Liver (tissue), 7 donors: ENCODE measurements at regions not wholly inside any gene's neighbourhood (a gene's known extent, or its start where the extent isn't known, plus 50 kb on each side); places are given as distances from the start of the nearest gene placed in this dataset.
A peak's percentile ranks its signal among the peaks of the same experiment; 100 is the strongest.

Experiments used
- DNase-seq: peaks from one replicate; pipeline ENCODE4 v3.0.0-alpha.2; 2017; ENCODE audit warnings: low spot score
- H3K27ac ChIP-seq, 2 donors: one replicate each; pipeline ENCODE4 v1.7.0; 2013; ENCODE audit warnings: inconsistent platforms in 2 of 2, low read length in 2 of 2, control low read depth in 1 of 2, low read depth in 1 of 2, mild to moderate bottlenecking in 1 of 2
- H3K27me3 ChIP-seq, 4 donors: one replicate each; pipeline versions ENCODE4 v1.6.1 to v1.7.0; 2013; ENCODE audit warnings: low read length in 3 of 4, inconsistent platforms in 1 of 4, mild to moderate bottlenecking in 1 of 4, moderate library complexity in 1 of 4; ENCODE audit not compliant: control insufficient read depth in 4 of 4, insufficient read depth in 4 of 4
- H3K36me3 ChIP-seq, 4 donors: one replicate each; pipeline versions ENCODE4 v1.6.1 to v1.7.0; 2013; ENCODE audit warnings: low read length in 3 of 4, mild to moderate bottlenecking in 3 of 4, low read depth in 1 of 4, moderate library complexity in 1 of 4; ENCODE audit not compliant: control insufficient read depth in 4 of 4, insufficient read depth in 3 of 4
- H3K4me1 ChIP-seq, 4 donors: one replicate each; pipeline versions ENCODE4 v1.6.1 to v1.7.0; 2013; ENCODE audit warnings: low read length in 3 of 4, mild to moderate bottlenecking in 3 of 4, moderate library complexity in 1 of 4; ENCODE audit not compliant: control insufficient read depth in 4 of 4, insufficient read depth in 4 of 4
- H3K4me3 ChIP-seq, 3 donors: one replicate each; pipeline versions ENCODE4 v1.6.1 to v1.7.0; 2013; ENCODE audit warnings: low read length in 3 of 3, control low read depth in 1 of 3, low read depth in 1 of 3, mild to moderate bottlenecking in 1 of 3
- H3K9ac ChIP-seq, 2 donors: one replicate each; pipeline ENCODE4 v1.7.0; 2013; ENCODE audit warnings: low read length in 2 of 2, mild to moderate bottlenecking in 2 of 2, moderate library complexity in 2 of 2, control low read depth in 1 of 2, low read depth in 1 of 2
- H3K9me3 ChIP-seq, 4 donors: one replicate each; pipeline versions ENCODE4 v1.6.1 to v1.7.0; 2013; ENCODE audit warnings: low read length in 3 of 4; ENCODE audit not compliant: control insufficient read depth in 4 of 4
- ATF3 ChIP-seq: IDR thresholded peaks from 2 replicates; pipeline ENCODE4 v1.6.1; 2016; ENCODE audit warnings: antibody characterized with exemption
- EGR1 ChIP-seq, 2 donors: IDR thresholded peaks; 2 replicates each; pipeline ENCODE4 v1.6.1; 2016 to 2018; ENCODE audit warnings: antibody characterized with exemption in 2 of 2, low read depth in 2 of 2
- FOXA1 ChIP-seq: IDR thresholded peaks from 2 replicates; pipeline ENCODE4 v1.6.1; 2016; ENCODE audit warnings: antibody characterized with exemption
- FOXA2 ChIP-seq: IDR thresholded peaks from 2 replicates; pipeline ENCODE4 v1.6.1; 2016; ENCODE audit warnings: antibody characterized with exemption
- GABPA ChIP-seq, 2 donors: IDR thresholded peaks in 1 of 2; conservative IDR thresholded peaks in 1 of 2; 2 replicates each; pipeline ENCODE4 v1.6.1; 2016; ENCODE audit warnings: antibody characterized with exemption in 2 of 2, mild to moderate bottlenecking in 1 of 2, moderate library complexity in 1 of 2
- HNF4A ChIP-seq, 2 donors: conservative IDR thresholded peaks; 2 replicates each; pipeline ENCODE4 v1.6.1; 2016; ENCODE audit warnings: antibody characterized with exemption in 2 of 2, mild to moderate bottlenecking in 2 of 2
- HNF4G ChIP-seq: IDR thresholded peaks from 2 replicates; pipeline ENCODE4 v1.6.1; 2016; ENCODE audit warnings: antibody characterized with exemption
- JUND ChIP-seq, 2 donors: IDR thresholded peaks; 2 replicates each; pipeline ENCODE4 v1.6.1; 2016; ENCODE audit warnings: antibody characterized with exemption in 2 of 2
- MAX ChIP-seq: IDR thresholded peaks from 2 replicates; pipeline ENCODE4 v1.6.1; 2016; ENCODE audit warnings: antibody characterized with exemption
- NR2F2 ChIP-seq: IDR thresholded peaks from 2 replicates; pipeline ENCODE4 v1.6.1; 2016; ENCODE audit warnings: antibody characterized with exemption
- RAD21 ChIP-seq, 2 donors: IDR thresholded peaks; 2 replicates each; pipeline ENCODE4 v1.6.1; 2016; ENCODE audit warnings: antibody characterized with exemption in 2 of 2, mild to moderate bottlenecking in 2 of 2
- REST ChIP-seq: IDR thresholded peaks from 2 replicates; pipeline ENCODE4 v1.6.1; 2016; ENCODE audit warnings: antibody characterized with exemption, mild to moderate bottlenecking
- RXRA ChIP-seq, 2 donors: IDR thresholded peaks; 2 replicates each; pipeline ENCODE4 v1.6.1; 2017 to 2018; ENCODE audit warnings: antibody characterized with exemption in 2 of 2, mild to moderate bottlenecking in 1 of 2
- SP1 ChIP-seq: IDR thresholded peaks from 2 replicates; pipeline ENCODE4 v1.6.1; 2018; ENCODE audit warnings: antibody characterized with exemption, mild to moderate bottlenecking
- TAF1 ChIP-seq: conservative IDR thresholded peaks from 2 replicates; pipeline ENCODE4 v1.6.1; 2016; ENCODE audit warnings: antibody characterized with exemption, mild to moderate bottlenecking
- YY1 ChIP-seq: IDR thresholded peaks from 2 replicates; pipeline ENCODE4 v1.6.1; 2016; ENCODE audit warnings: antibody characterized with exemption, mild to moderate bottlenecking
- WGBS: extraction: QIAGEN DNeasy Blood & Tissue Kit; methylation state at CpG from one replicate; pipeline ENCODE4 v1.1.7; 2013; 5-methylcytosine and 5-hydroxymethylcytosine counted together
- TF ChIP-seq, protein P1 (sequence below): IDR thresholded peaks from 2 replicates; pipeline ENCODE4 v1.6.1; 2016; ENCODE audit warnings: antibody characterized with exemption
- donor health status: healthy.
- donor health status: healthy.
- donor health status: healthy.
- donor health status: healthy.

DNA sequence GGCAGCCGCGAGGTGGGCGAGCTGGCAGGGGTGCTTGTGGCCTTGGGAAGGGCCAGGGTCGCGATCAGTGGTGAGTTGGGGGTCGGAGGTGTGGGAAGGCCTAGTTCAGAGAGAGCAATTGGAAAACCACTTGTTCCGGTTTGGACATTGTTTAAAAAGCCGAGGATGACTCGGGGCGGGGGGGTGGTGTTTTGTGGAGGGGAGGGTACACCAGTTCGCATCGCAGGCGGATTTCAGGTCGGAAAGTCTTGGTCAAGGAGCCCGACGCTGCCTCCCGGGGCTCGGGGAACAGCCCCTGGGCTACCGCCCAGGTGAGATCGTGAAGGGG lies 66.4 kb downstream of the KPNA2 start:
- Histone ChIP-seq H3K4me3 (peak overlapping the region; percentile 59 to 85 (median 66)), H3K36me3 (peaks cover 0 to 1% (median 0%) of the 10 kb centered on the region in 4 donors), H3K9ac (peak overlapping the region; percentile 56 to 72), H3K9me3 (no peaks in the 10 kb centered on the region), H3K4me1 (peaks cover 0 to 15% (median 9%) of the 10 kb centered on the region in 4 donors), H3K27ac (peak overlapping the region; percentile 84 to 88), H3K27me3 (no peaks in the 10 kb centered on the region)
- no peak for DNase-seq
- TF ChIP-seq REST (no peak), ATF3 (no peak), FOXA2 (no peak), RAD21 (IDR thresholded peaks at IDR 0.05) (no peak), MAX (no peak), RXRA (IDR thresholded peaks at IDR 0.05) (no peak), EGR1 (IDR thresholded peaks at IDR 0.05; ENCODE audit: low read depth in 2 of 2) (no peak), JUND (IDR thresholded peaks at IDR 0.05) (no peak), NR2F2 (no peak)
- TF ChIP-seq, protein P1, sequence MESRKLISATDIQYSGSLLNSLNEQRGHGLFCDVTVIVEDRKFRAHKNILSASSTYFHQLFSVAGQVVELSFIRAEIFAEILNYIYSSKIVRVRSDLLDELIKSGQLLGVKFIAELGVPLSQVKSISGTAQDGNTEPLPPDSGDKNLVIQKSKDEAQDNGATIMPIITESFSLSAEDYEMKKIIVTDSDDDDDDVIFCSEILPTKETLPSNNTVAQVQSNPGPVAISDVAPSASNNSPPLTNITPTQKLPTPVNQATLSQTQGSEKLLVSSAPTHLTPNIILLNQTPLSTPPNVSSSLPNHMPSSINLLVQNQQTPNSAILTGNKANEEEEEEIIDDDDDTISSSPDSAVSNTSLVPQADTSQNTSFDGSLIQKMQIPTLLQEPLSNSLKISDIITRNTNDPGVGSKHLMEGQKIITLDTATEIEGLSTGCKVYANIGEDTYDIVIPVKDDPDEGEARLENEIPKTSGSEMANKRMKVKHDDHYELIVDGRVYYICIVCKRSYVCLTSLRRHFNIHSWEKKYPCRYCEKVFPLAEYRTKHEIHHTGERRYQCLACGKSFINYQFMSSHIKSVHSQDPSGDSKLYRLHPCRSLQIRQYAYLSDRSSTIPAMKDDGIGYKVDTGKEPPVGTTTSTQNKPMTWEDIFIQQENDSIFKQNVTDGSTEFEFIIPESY = no peak
- under 1% methylated on average over 19 of the region's 20 CpGs for WGBS

GRCh38 chr17:68102318-68102758 lies 66.8 kb downstream of the KPNA2 start:
- Histone ChIP-seq H3K27ac (peak overlapping the region; percentile 84 to 88), H3K36me3 (peaks cover 0 to 3% (median 0%) of the 10 kb centered on the region in 4 donors), H3K4me3 (peak overlapping the region; percentile 57 to 85 (median 66)), H3K4me1 (peaks cover 1 to 15% (median 9%) of the 10 kb centered on the region in 4 donors), H3K27me3 (no peaks in the 10 kb centered on the region), H3K9ac (peak overlapping the region; percentile 56 to 72), H3K9me3 (no peaks in the 10 kb centered on the region)
- TF ChIP-seq REST (no peak), JUND (IDR thresholded peaks at IDR 0.05) (no peak), EGR1 (IDR thresholded peaks at IDR 0.05; ENCODE audit: low read depth in 2 of 2) (no peak), SP1 (no peak), HNF4A (conservative IDR thresholded peaks at IDR 0.05) (no peak), RAD21 (IDR thresholded peaks at IDR 0.05) (no peak), YY1 (no peak), GABPA (IDR thresholded peaks at IDR 0.05 in 1 of 2, conservative IDR thresholded peaks at IDR 0.05 in 1 of 2) (no peak), MAX (no peak), FOXA1 (no peak), TAF1 (no peak), HNF4G (no peak)
- peak; percentile 39 for DNase-seq
- 3% methylated on average over 21 of the region's 21 CpGs for WGBS
